ENCODE measurements at regions not wholly inside any gene's neighbourhood (a gene's known extent, or its start where the extent isn't known, plus 50 kb on each side); places are given as distances from the start of the nearest gene placed in this dataset.

DNA sequence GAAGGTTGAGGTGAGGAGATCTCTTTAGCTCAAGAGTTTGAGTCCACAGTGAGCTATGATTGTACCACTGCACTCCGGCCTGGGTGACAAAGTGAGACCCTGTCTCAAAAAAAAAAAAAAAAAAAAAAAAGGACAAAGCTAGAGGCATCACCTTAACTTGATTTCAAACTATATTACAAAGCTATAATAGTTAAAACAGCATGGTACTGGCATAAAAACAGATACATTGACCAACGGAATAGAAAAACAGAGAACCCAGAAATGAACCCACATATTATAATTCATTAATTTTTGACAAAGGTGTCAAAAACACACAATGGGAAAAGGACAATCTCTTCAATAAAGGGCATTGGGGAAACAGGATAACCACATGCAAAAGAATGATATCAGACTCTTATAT is 50.8 kb upstream of the MBOAT1 start:
- no peaks in the 10 kb centered on the region for H3K27me3 ChIP-seq
- no peak overlapping the region for H3K27ac ChIP-seq
- no peak overlapping the region for H3K4me3 ChIP-seq
- no peaks in the 10 kb centered on the region for H3K36me3 ChIP-seq (replicated peaks in 1 of 2)
- intact Hi-C loops (cut with DNase I) = no loop called here
- H3K9me3 ChIP-seq (replicated peaks in 1 of 3) = no peaks in the 10 kb centered on the region
- 85 to 100% (median 92%) methylated on average over 2 of the region's 2 CpGs for WGBS, 4 donors
- TF ChIP-seq POLR2A (IDR thresholded peaks at IDR 0.05) = no peak
- H3K4me1 ChIP-seq (replicated peaks in 1 of 2) = no peaks in the 10 kb centered on the region
- DNase-seq = no peak

DNA sequence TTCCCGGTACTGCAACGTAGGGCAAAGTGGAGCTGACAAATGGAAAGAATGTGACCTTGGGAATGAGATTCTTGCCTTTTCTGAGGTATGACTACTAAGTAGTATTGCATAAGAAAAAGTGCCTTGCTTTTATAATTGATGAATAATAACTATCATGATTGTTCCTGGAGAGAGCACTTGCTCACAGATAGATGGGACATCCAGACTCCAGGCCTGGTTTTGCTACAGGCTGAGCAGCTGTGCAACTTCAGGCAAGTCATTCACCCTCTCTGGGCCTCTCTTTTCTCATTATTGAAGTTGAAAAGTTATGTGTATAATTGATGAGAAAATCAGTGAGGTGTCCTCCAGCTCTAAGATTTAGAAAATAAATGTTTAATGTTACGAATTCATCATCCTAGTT is 53.6 kb upstream of the MBOAT1 start:
- Histone ChIP-seq H3K4me1 (replicated peaks in 1 of 2) (no peaks in the 10 kb centered on the region), H3K4me3 (no peak overlapping the region), H3K27me3 (no peaks in the 10 kb centered on the region), H3K9me3 (replicated peaks in 1 of 3) (no peaks in the 10 kb centered on the region), H3K36me3 (replicated peaks in 1 of 2) (no peaks in the 10 kb centered on the region), H3K27ac (no peak overlapping the region)
- WGBS, 4 donors = 47 to 70% (median 61%) methylated on average over 3 of the region's 3 CpGs
- no peak for DNase-seq
- intact Hi-C loops (cut with DNase I) = no loop called here
- TF ChIP-seq CTCF (IDR thresholded peaks at IDR 0.05) = no peak

GRCh38 chr6:20266851-20267608 is 54.8 kb upstream of the MBOAT1 start:
- H3K4me1 ChIP-seq (replicated peaks in 1 of 2) = no peaks in the 10 kb centered on the region
- no peak overlapping the region for H3K4me3 ChIP-seq
- no peak for DNase-seq
- no peak overlapping the region for H3K27ac ChIP-seq
- no peaks in the 10 kb centered on the region for H3K36me3 ChIP-seq (replicated peaks in 1 of 2)
- 64 to 66% (median 66%) methylated on average over 11 of the region's 11 CpGs for WGBS, 4 donors
- H3K9me3 ChIP-seq (replicated peaks in 1 of 3) = no peaks in the 10 kb centered on the region
- no peaks in the 10 kb centered on the region for H3K27me3 ChIP-seq
- TF ChIP-seq CTCF (IDR thresholded peaks at IDR 0.05) (no peak), POLR2A (IDR thresholded peaks at IDR 0.05) (no peak)
- intact Hi-C loops (cut with DNase I) = no loop called here

GRCh38 chr6:20269181-20269580 is 56.9 kb upstream of the MBOAT1 start:
- DNase-seq = no peak
- H3K36me3 ChIP-seq (replicated peaks in 1 of 2) = no peaks in the 10 kb centered on the region
- no peaks in the 10 kb centered on the region for H3K9me3 ChIP-seq (replicated peaks in 1 of 3)
- H3K4me3 ChIP-seq = no peak overlapping the region
- intact Hi-C loops (cut with DNase I) = no loop called here
- H3K27ac ChIP-seq = no peak overlapping the region
- TF ChIP-seq POLR2A (IDR thresholded peaks at IDR 0.05) (no peak), CTCF (IDR thresholded peaks at IDR 0.05) (no peak)
- no peaks in the 10 kb centered on the region for H3K27me3 ChIP-seq
- 65 to 87% (median 82%) methylated on average over 2 of the region's 2 CpGs for WGBS, 4 donors
- H3K4me1 ChIP-seq (replicated peaks in 1 of 2) = no peaks in the 10 kb centered on the region

GRCh38 chr6:20271818-20272217 is 59.5 kb upstream of the MBOAT1 start:
- Histone ChIP-seq H3K4me1 (replicated peaks in 1 of 2) (no peaks in the 10 kb centered on the region), H3K36me3 (replicated peaks in 1 of 2) (no peaks in the 10 kb centered on the region), H3K27ac (no peak overlapping the region), H3K27me3 (no peaks in the 10 kb centered on the region), H3K9me3 (replicated peaks in 1 of 3) (no peaks in the 10 kb centered on the region), H3K4me3 (no peak overlapping the region)
- intact Hi-C loops (cut with DNase I) = no loop called here
- 65 to 78% (median 70%) methylated on average over 3 of the region's 3 CpGs for WGBS, 4 donors
- TF ChIP-seq POLR2A (IDR thresholded peaks at IDR 0.05) (no peak), CTCF (IDR thresholded peaks at IDR 0.05) (no peak)
- DNase-seq = no peak
